Activated CD4-positive, alpha-beta T cell treated with anti-CD3 and anti-CD28 coated beads, Interleukin-2, amount 10 ng/mL, durations not matched to agents 24 days and 14 days (primary cell): ENCODE measurements at regions not wholly inside any gene's neighbourhood (a gene's known extent, or its start where the extent isn't known, plus 50 kb on each side); places are given as distances from the start of the nearest gene placed in this dataset.
"Not testable (repeated sequence)": the region's sequence is repeated elsewhere in the genome, so short reads cannot be mapped to it uniquely, and the experiment has no call there.

Experiments used
- DNase-seq: peaks from one replicate; pipeline ENCODE4 v3.0.0; 2022
- H3K27ac Mint-ChIP-seq: one replicate; pipeline ENCODE4 v1.8.0; 2022; ENCODE audit warnings: mild to moderate bottlenecking, mixed read lengths
- H3K27me3 Mint-ChIP-seq: one replicate; pipeline ENCODE4 v1.8.0; 2022; ENCODE audit warnings: mixed read lengths
- H3K36me3 Mint-ChIP-seq: one replicate; pipeline ENCODE4 v1.8.0; 2022; ENCODE audit warnings: low read depth, mild to moderate bottlenecking, mixed read lengths
- H3K4me1 Mint-ChIP-seq: one replicate; pipeline ENCODE4 v1.8.0; 2021; ENCODE audit warnings: mixed read lengths
- H3K4me3 Mint-ChIP-seq: one replicate; pipeline ENCODE4 v1.8.0; 2022; ENCODE audit warnings: mild to moderate bottlenecking, moderate library complexity, mixed read lengths
- H3K9me3 Mint-ChIP-seq: one replicate; pipeline ENCODE4 v1.8.0; 2021; ENCODE audit warnings: mixed read lengths
- intact Hi-C: fragments of 100-400 bp; cut with micrococcal nuclease; formaldehyde crosslinking; loops from one replicate; pipeline ENCODE4 v1.15.1; 2023

- no peak overlapping the region for H3K27ac Mint-ChIP-seq
- no peak overlapping the region for H3K4me3 Mint-ChIP-seq
- intact Hi-C loops, result no loop called here
- H3K4me1 Mint-ChIP-seq, result no peaks in the 10 kb centered on the region
- H3K9me3 Mint-ChIP-seq, result peaks cover 8% of the 10 kb centered on the region
- H3K27me3 Mint-ChIP-seq, result no peaks in the 10 kb centered on the region
- DNase-seq, result no peak
- H3K36me3 Mint-ChIP-seq, result no peaks in the 10 kb centered on the region
Observed at GRCh38 chr10:53543410-53543809, 770.8 kb upstream of the MBL2 start.

DNA sequence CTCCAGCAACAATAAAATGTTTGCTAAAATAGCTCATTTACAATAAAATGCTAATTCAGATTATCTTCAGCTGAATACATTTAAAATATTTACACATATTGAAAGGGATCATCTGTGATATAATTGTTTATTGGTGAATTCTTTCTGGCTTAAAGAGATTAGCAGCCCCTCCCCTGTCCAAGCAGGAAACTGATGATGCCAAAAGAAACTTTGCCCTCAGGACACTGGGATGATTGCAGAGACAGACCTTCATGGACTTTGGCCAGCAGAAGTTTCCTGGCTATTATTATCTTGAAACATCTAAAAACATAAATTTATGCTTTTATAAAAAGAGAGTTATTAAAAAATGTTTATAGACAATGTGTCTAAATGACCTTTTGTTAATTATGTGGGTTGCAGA, 764.9 kb upstream of the MBL2 start:
- no peak for DNase-seq
- Mint-ChIP-seq H3K9me3 (no peaks in the 10 kb centered on the region), H3K4me3 (no peak overlapping the region), H3K36me3 (no peaks in the 10 kb centered on the region), H3K27ac (no peak overlapping the region), H3K27me3 (no peaks in the 10 kb centered on the region), H3K4me1 (no peaks in the 10 kb centered on the region)
- intact Hi-C loops, result no loop called here

DNA sequence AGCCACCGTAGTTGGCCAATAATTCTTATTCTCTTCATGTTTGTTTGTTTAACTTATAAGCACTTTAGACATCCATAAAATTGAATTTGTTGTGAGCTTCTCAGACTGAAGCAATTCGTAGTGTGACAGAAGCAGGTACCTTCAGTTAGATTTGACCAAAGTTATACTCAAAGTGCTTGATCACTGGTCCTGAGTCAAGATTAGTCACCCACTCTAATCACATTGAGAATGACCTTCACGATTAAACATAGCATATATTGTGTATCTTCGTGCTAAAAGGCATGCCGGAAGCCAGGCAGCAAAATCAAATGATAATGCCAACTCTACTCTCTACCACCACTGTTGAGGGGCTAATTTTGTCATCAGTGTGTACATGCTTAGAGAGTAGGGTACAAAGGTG, 763.7 kb upstream of the MBL2 start:
- no peaks in the 10 kb centered on the region for H3K4me1 Mint-ChIP-seq
- H3K9me3 Mint-ChIP-seq, result no peaks in the 10 kb centered on the region
- H3K27ac Mint-ChIP-seq, result no peak overlapping the region
- H3K4me3 Mint-ChIP-seq, result no peak overlapping the region
- no peaks in the 10 kb centered on the region for H3K27me3 Mint-ChIP-seq
- no peak for DNase-seq
- intact Hi-C loops, result no loop called here
- no peaks in the 10 kb centered on the region for H3K36me3 Mint-ChIP-seq

DNA sequence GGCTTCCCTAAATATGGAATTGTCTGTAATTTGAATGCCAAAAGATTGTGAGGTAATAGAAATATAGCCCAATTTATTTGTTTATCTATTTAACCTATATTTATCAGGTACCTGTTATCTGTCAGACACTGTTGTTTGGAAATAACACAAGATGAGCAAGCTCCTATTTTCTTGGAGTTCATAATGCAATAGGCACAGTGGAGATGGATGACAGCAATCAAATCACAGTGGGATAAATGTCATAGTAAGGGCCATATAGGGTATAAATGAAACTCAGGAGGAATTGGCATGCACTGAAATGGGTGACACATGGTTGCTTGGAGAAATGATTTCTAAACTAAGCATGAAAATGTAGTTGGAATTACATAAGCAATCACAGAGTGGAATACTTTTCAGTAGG, 761.8 kb upstream of the MBL2 start:
- Mint-ChIP-seq H3K4me1 (no peaks in the 10 kb centered on the region), H3K27ac (no peak overlapping the region), H3K27me3 (no peaks in the 10 kb centered on the region), H3K9me3 (no peaks in the 10 kb centered on the region), H3K4me3 (no peak overlapping the region), H3K36me3 (no peaks in the 10 kb centered on the region)
- DNase-seq, result no peak
- intact Hi-C loops, result no loop called here

DNA sequence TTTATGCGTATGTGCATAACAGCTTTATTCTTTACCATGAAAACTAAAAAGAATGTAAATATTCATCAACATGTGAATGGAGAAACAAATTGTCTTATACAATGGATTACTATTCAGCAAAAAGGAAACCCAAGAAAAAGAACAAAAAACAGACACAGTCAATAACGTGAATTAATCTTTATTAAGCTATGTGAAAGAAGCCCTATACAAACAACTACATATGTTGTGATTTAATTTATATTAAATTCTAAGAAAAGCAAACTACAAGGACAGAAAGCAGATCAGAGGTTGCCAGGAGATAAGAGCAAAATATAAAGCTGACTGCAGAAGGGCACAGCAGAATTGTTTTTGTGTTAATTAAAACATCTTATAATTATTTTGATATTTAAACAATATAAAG, 756.4 kb upstream of the MBL2 start:
- H3K27me3 Mint-ChIP-seq, result no peaks in the 10 kb centered on the region
- H3K9me3 Mint-ChIP-seq, result no peaks in the 10 kb centered on the region
- no peak overlapping the region for H3K27ac Mint-ChIP-seq
- DNase-seq, result no peak
- no peaks in the 10 kb centered on the region for H3K36me3 Mint-ChIP-seq
- no peaks in the 10 kb centered on the region for H3K4me1 Mint-ChIP-seq
- H3K4me3 Mint-ChIP-seq, result no peak overlapping the region
- intact Hi-C loops, result no loop called here

DNA sequence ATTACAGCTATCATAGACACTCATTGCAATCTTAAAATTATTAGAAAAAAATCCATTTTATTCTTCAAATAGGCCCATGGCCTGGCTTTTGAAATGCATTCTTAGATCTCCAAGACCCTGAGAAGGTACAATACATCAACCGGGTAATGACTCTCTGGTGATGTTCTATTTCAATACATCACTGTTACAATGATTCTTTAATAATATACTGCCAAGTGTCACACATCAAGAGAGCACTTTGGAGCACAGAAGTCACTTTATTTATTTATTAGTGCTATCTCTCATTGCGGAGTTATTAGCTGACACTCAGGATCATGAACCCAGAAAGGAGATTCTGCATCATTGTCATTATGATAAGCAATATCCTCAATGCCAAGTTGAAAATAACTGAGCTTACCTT, 748.5 kb upstream of the MBL2 start:
- no peaks in the 10 kb centered on the region for H3K9me3 Mint-ChIP-seq
- H3K36me3 Mint-ChIP-seq, result no peaks in the 10 kb centered on the region
- no peaks in the 10 kb centered on the region for H3K4me1 Mint-ChIP-seq
- H3K4me3 Mint-ChIP-seq, result no peak overlapping the region
- no peak overlapping the region for H3K27ac Mint-ChIP-seq
- no peak for DNase-seq
- H3K27me3 Mint-ChIP-seq, result no peaks in the 10 kb centered on the region
- intact Hi-C loops, result no loop called here

GRCh38 chr10:53508197-53508596, 735.6 kb upstream of the MBL2 start:
- no peak for DNase-seq
- no peak overlapping the region for H3K27ac Mint-ChIP-seq
- H3K4me1 Mint-ChIP-seq, result no peaks in the 10 kb centered on the region
- no peaks in the 10 kb centered on the region for H3K9me3 Mint-ChIP-seq
- H3K27me3 Mint-ChIP-seq, result no peaks in the 10 kb centered on the region
- H3K4me3 Mint-ChIP-seq, result no peak overlapping the region
- intact Hi-C loops, result no loop called here
- H3K36me3 Mint-ChIP-seq, result no peaks in the 10 kb centered on the region

DNA sequence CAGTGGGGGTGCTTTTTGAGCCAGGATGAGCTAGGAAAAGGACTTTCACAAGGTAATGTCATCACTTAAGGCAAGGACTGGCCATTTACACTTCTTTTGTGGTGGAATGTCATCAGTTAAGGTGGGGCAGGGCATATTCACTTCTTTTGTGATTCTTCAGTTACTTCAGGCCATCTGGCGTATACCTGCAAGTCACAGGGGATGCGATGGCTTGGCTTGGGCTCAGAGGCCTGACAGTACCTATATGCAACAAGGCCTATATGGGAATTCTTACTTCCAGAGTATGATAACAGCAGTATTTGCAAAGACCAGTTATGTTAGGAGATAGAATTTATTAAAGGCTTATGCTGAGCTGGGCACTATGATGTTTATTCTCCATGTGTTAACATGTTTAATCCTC, 731.9 kb upstream of the MBL2 start:
- H3K27ac Mint-ChIP-seq, H3K4me1 Mint-ChIP-seq, H3K4me3 Mint-ChIP-seq, H3K9me3 Mint-ChIP-seq, intact Hi-C loops, DNase-seq, H3K36me3 Mint-ChIP-seq, H3K27me3 Mint-ChIP-seq: not testable (repeated sequence)

DNA sequence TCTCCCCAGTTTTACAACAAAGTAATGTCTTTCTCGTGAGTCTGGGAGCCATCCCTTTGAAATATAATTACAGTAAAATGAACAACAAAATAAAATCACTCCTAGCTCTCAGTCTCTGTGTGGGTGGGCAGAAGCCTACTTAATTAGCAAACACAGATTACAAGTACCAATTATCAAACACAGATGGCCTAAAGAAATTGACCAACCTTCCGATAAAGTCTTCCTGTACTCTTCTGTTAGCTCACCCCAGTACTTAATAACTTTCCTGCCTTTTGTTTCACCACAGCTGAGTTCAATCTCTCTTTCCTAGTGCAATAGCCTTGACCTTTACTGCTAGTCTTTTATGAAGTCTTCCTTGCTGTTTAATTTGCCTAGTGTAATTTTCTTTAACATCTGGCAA, 719.2 kb upstream of the MBL2 start:
- DNase-seq, result no peak
- Mint-ChIP-seq H3K9me3 (peaks cover 17% of the 10 kb centered on the region), H3K4me3 (no peak overlapping the region), H3K27ac (no peak overlapping the region), H3K36me3 (no peaks in the 10 kb centered on the region), H3K27me3 (no peaks in the 10 kb centered on the region), H3K4me1 (no peaks in the 10 kb centered on the region)
- intact Hi-C loops, result no loop called here

GRCh38 chr10:53490553-53490952, 718.0 kb upstream of the MBL2 start:
- Mint-ChIP-seq H3K9me3 (peaks cover 25% of the 10 kb centered on the region), H3K36me3 (no peaks in the 10 kb centered on the region), H3K4me1 (no peaks in the 10 kb centered on the region), H3K27ac (no peak overlapping the region), H3K27me3 (no peaks in the 10 kb centered on the region), H3K4me3 (no peak overlapping the region)
- intact Hi-C loops, result no loop called here
- DNase-seq, result no peak

DNA sequence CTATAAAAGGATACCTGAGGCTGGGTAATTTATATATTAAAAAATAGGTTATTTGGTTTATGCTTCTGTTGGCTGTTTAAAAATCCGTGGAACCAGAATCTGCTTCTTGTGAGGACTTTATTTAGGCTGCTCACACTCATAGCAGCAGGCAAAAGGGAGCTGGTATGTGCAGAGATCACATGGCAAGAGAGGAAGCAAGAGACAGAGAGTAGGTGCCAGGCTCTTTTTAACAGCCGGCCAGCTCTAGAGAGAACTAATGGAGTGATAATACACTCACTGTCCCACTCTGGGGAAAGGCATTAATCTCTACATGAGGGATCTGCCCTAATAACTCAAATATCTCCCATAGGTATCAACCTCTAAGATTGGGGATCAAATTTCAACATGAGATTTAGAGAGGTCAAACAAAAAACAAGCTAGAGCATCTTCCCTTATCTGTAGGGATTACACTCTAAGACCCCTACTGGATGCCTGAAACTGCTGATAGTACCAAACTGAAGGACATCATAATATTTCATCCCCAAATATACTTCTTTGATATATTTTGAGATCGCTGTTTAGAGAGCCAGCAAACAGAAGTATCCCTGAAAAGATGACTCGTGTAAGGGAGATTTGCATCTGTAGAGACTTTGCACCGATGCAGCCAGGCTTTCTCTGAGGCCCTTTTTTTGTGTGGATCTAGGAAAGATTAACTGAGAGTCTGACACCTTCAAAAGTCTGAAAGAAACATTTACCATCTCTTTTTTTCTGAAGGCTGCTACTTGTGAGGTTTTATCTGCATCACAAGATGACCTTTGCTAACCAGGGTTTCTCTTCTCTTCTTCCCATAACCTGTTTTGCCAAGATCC, 717.0 kb upstream of the MBL2 start:
- no peak overlapping the region for H3K4me3 Mint-ChIP-seq
- H3K27ac Mint-ChIP-seq, result no peak overlapping the region
- H3K4me1 Mint-ChIP-seq, result no peaks in the 10 kb centered on the region
- H3K36me3 Mint-ChIP-seq, result no peaks in the 10 kb centered on the region
- no peaks in the 10 kb centered on the region for H3K27me3 Mint-ChIP-seq
- no peak for DNase-seq
- intact Hi-C loops, result no loop called here
- H3K9me3 Mint-ChIP-seq, result peaks cover 28% of the 10 kb centered on the region

GRCh38 chr10:53487019-53487983, 714.7 kb upstream of the MBL2 start:
- peaks cover 18% of the 10 kb centered on the region for H3K9me3 Mint-ChIP-seq
- no peaks in the 10 kb centered on the region for H3K27me3 Mint-ChIP-seq
- H3K4me1 Mint-ChIP-seq, result no peaks in the 10 kb centered on the region
- intact Hi-C loops, result no loop called here
- H3K36me3 Mint-ChIP-seq, result no peaks in the 10 kb centered on the region
- H3K27ac Mint-ChIP-seq, result no peak overlapping the region
- no peak overlapping the region for H3K4me3 Mint-ChIP-seq
- DNase-seq, result no peak

DNA sequence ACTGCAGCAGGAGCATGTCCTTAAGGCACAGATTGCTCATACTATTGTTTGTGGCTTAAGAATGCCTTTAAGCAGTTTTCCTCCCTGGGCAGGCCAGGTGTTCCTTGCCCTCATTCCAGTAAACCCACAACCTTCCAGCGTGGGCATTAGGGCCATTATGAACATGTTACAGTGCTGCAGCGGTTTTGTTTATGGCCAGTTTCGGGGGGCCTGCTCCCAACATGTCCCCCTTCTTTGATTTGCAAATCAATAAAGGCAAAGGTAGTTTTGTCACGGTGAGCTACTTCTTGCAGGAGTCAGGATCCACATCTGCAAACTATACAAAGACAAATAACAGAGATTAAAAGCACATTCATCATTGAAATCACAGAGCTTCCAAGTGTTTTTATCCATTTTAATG, 712.8 kb upstream of the MBL2 start:
- H3K4me3 Mint-ChIP-seq, H3K36me3 Mint-ChIP-seq, intact Hi-C loops, H3K4me1 Mint-ChIP-seq, H3K27me3 Mint-ChIP-seq, DNase-seq, H3K27ac Mint-ChIP-seq: not testable (repeated sequence)
- H3K9me3 Mint-ChIP-seq, result peaks cover 11% of the 10 kb centered on the region

DNA sequence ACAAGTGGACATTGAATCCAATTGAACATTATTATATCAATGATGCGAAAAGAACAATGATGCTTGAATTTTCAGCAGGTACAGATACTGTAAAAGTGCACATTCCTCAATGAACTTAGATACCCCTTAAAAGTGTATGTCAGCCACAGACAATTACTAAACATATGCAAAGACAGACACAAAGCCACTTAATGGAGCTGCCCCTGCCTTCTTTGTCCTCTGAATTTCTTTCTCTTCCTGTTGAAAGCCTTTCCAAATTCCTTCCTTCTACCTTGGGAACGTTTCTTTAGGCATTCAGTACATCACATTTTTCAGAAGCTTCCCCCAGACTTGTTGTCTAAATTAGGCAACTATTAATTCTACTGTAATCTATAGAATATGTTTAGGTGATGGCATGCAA, 706.8 kb upstream of the MBL2 start:
- Mint-ChIP-seq H3K27me3 (no peaks in the 10 kb centered on the region), H3K36me3 (no peaks in the 10 kb centered on the region), H3K9me3 (no peaks in the 10 kb centered on the region), H3K4me1 (no peaks in the 10 kb centered on the region), H3K4me3 (no peak overlapping the region), H3K27ac (no peak overlapping the region)
- no peak for DNase-seq
- intact Hi-C loops, result no loop called here
